AG09309 (cell line): ENCODE measurements at regions not wholly inside any gene's neighbourhood (a gene's known extent, or its start where the extent isn't known, plus 50 kb on each side); places are given as distances from the start of the nearest gene placed in this dataset.

Experiments used
- DNase-seq: peaks from one replicate; pipeline ENCODE4 v3.0.0-alpha.2; 2010; ENCODE audit warnings: low read depth
- H3K4me3 ChIP-seq: 2 replicates; pipeline ENCODE4 v1.5.1; 2011; ENCODE audit warnings: mild to moderate bottlenecking, low read depth, low read length, moderate library complexity; ENCODE audit not compliant: control insufficient read depth
- TF ChIP-seq, protein P1 (sequence below): IDR thresholded peaks from 2 replicates; pipeline ENCODE4 v1.5.1; 2011; ENCODE audit warnings: mild to moderate bottlenecking, low read depth, low read length, inconsistent platforms; ENCODE audit not compliant: insufficient read depth, control insufficient read depth; ENCODE audit errors: missing control alignments

GRCh38 chr10:70950801-70951200 is 62.4 kb upstream of the PCBD1 start:
- TF ChIP-seq, protein P1, sequence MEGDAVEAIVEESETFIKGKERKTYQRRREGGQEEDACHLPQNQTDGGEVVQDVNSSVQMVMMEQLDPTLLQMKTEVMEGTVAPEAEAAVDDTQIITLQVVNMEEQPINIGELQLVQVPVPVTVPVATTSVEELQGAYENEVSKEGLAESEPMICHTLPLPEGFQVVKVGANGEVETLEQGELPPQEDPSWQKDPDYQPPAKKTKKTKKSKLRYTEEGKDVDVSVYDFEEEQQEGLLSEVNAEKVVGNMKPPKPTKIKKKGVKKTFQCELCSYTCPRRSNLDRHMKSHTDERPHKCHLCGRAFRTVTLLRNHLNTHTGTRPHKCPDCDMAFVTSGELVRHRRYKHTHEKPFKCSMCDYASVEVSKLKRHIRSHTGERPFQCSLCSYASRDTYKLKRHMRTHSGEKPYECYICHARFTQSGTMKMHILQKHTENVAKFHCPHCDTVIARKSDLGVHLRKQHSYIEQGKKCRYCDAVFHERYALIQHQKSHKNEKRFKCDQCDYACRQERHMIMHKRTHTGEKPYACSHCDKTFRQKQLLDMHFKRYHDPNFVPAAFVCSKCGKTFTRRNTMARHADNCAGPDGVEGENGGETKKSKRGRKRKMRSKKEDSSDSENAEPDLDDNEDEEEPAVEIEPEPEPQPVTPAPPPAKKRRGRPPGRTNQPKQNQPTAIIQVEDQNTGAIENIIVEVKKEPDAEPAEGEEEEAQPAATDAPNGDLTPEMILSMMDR = no peak
- DNase-seq = no peak
- H3K4me3 ChIP-seq = no peak overlapping the region

- no peak for DNase-seq
- TF ChIP-seq, protein P1 = no peak
- H3K4me3 ChIP-seq = no peak overlapping the region
Observed at GRCh38 chr10:70952401-70952800, 64.0 kb upstream of the PCBD1 start.

- no peak overlapping the region for H3K4me3 ChIP-seq
- DNase-seq = no peak
- TF ChIP-seq, protein P1 = no peak
Observed at GRCh38 chr10:70952921-70953320, 64.6 kb upstream of the PCBD1 start.

GRCh38 chr10:70954381-70955176 is 66.2 kb upstream of the PCBD1 start:
- no peak overlapping the region for H3K4me3 ChIP-seq
- DNase-seq = no peak
- TF ChIP-seq, protein P1 = no peak

- no peak overlapping the region for H3K4me3 ChIP-seq
- TF ChIP-seq, protein P1 = no peak
- no peak for DNase-seq
Observed at GRCh38 chr10:70956029-70956759, 67.8 kb upstream of the PCBD1 start.

DNA sequence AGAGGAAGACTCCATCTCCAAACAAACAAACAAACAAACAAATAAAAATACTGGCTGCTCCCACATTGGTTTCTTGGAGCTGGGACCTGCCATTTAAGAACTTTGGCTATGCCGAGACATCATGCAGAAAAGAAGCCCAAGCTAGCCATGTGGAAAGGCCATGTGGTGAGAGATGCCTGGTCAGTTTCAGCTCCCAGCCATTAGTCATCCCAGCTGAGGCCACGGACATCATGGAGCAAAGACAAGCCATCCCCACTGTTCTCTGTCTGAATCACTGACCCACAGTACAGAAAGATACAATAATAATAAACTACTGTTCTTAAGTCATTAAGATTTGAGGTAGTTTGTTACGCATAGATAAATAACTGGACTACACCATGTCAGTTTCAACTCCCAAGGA is 70.0 kb upstream of the PCBD1 start:
- DNase-seq = no peak
- TF ChIP-seq, protein P1 = no peak
- H3K4me3 ChIP-seq = no peak overlapping the region

DNA sequence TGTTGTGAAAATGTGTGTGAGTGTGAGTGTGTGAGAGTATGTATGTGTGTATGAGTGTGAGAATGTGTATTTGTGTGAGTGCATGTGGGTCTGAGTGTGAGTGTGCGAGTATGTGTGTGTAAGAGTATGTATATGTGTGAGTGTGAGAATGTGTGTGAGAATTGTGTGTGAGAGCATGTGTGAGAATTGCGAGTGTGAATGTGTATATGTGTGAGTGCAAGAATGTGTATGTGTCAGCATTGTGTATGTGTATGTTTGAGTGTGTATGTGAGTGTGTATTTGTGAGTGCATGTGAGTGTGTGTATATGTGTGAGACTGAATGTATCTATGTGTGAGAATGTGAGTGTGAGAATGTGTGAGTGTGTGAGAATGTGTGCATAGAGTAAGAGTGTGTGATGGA is 72.0 kb upstream of the PCBD1 start:
- TF ChIP-seq, protein P1 = no peak
- DNase-seq = no peak
- H3K4me3 ChIP-seq = no peak overlapping the region
